H9 (cell line): ENCODE measurements at regions not wholly inside any gene's neighbourhood (a gene's known extent, or its start where the extent isn't known, plus 50 kb on each side); places are given as distances from the start of the nearest gene placed in this dataset.
A peak's percentile ranks its signal among the peaks of the same experiment; 100 is the strongest.

Source experiments
- DNase-seq: peaks from one replicate; pipeline ENCODE4 v3.0.0-alpha.2; 2017
- H2AFZ ChIP-seq: one replicate; pipeline ENCODE4 v1.6.1; 2013; ENCODE audit warnings: mild to moderate bottlenecking, low read length, control low read depth, moderate library complexity
- H2AK5ac ChIP-seq: 2 replicates; pipeline ENCODE4 v1.6.1; 2013; ENCODE audit warnings: low read length, control low read depth, mixed read lengths; ENCODE audit not compliant: insufficient read length
- H2BK120ac ChIP-seq: one replicate; pipeline ENCODE4 v1.6.1; 2013; ENCODE audit warnings: low read depth, mild to moderate bottlenecking, low read length, control low read depth, inconsistent platforms; ENCODE audit not compliant: poor library complexity, severe bottlenecking
- H2BK12ac ChIP-seq: 2 replicates; pipeline ENCODE4 v1.6.1; 2013; ENCODE audit warnings: low read length, control low read depth, mixed read lengths, low read depth; ENCODE audit not compliant: insufficient read length
- H2BK15ac ChIP-seq: 2 replicates; pipeline ENCODE4 v1.6.1; 2013; ENCODE audit warnings: low read depth, low read length, control low read depth
- H2BK20ac ChIP-seq: one replicate; pipeline ENCODE4 v1.6.1; 2013; ENCODE audit warnings: low read depth, mild to moderate bottlenecking, low read length, control low read depth, inconsistent platforms; ENCODE audit not compliant: poor library complexity, severe bottlenecking
- H2BK5ac ChIP-seq: 2 replicates; pipeline ENCODE4 v1.6.1; 2013; ENCODE audit warnings: low read length, control low read depth, mixed read lengths; ENCODE audit not compliant: insufficient read length
- H3K14ac ChIP-seq: 2 replicates; pipeline ENCODE4 v1.6.1; 2013; ENCODE audit warnings: low read length, control low read depth; ENCODE audit not compliant: insufficient read depth
- H3K18ac ChIP-seq: 2 replicates; pipeline ENCODE4 v1.6.1; 2013; ENCODE audit warnings: low read depth, mild to moderate bottlenecking, mixed read lengths, low read length, control low read depth; ENCODE audit not compliant: insufficient read length
- H3K23ac ChIP-seq: 2 replicates; pipeline ENCODE4 v1.6.1; 2013; ENCODE audit warnings: low read length, control low read depth, mixed read lengths, low read depth; ENCODE audit not compliant: insufficient read length
- H3K23me2 ChIP-seq: 2 replicates; pipeline ENCODE4 v1.6.1; 2013; ENCODE audit warnings: low read depth, mild to moderate bottlenecking, mixed read lengths, low read length, control low read depth; ENCODE audit not compliant: insufficient read length, poor library complexity, severe bottlenecking
- H3K27ac ChIP-seq: 2 replicates; pipeline ENCODE4 v1.5.1; 2013; ENCODE audit warnings: low read length, control low read depth, mixed read lengths, low read depth; ENCODE audit not compliant: insufficient read length
- H3K27me3 ChIP-seq: 2 replicates; pipeline ENCODE4 v1.6.1; 2013; ENCODE audit warnings: low read length, control low read depth, inconsistent platforms; ENCODE audit not compliant: insufficient read depth
- H3K4ac ChIP-seq: 2 replicates; pipeline ENCODE4 v1.6.1; 2013; ENCODE audit warnings: low read depth, mild to moderate bottlenecking, control low read depth, inconsistent platforms, low read length, moderate library complexity
- H3K4me1 ChIP-seq: 2 replicates; pipeline ENCODE4 v1.6.1; 2013; ENCODE audit warnings: low read length, control low read depth, inconsistent platforms; ENCODE audit not compliant: insufficient read depth
- H3K4me2 ChIP-seq: 2 replicates; pipeline ENCODE4 v1.6.1; 2013; ENCODE audit warnings: low read length, control low read depth, mixed read lengths; ENCODE audit not compliant: insufficient read length, insufficient read depth
- H3K56ac ChIP-seq: 2 replicates; pipeline ENCODE4 v1.6.1; 2013; ENCODE audit warnings: low read depth, mild to moderate bottlenecking, mixed read lengths, low read length, control low read depth; ENCODE audit not compliant: insufficient read length
- H3K79me1 ChIP-seq: 2 replicates; pipeline ENCODE4 v1.6.1; 2013; ENCODE audit warnings: low read depth, mild to moderate bottlenecking, moderate library complexity, low read length, control low read depth, inconsistent platforms; ENCODE audit not compliant: insufficient read depth, poor library complexity, severe bottlenecking
- H3K79me2 ChIP-seq: 2 replicates; pipeline ENCODE4 v1.6.1; 2013; ENCODE audit warnings: low read length, control low read depth, inconsistent platforms; ENCODE audit not compliant: insufficient read depth
- H3K9ac ChIP-seq: 2 replicates; pipeline ENCODE4 v1.6.1; 2013; ENCODE audit warnings: low read length, control low read depth, mixed read lengths; ENCODE audit not compliant: insufficient read length; ENCODE audit errors: extremely low read depth
- H3K9me3 ChIP-seq: one replicate; pipeline ENCODE4 v1.6.1; 2013; ENCODE audit warnings: low read depth, low read length, inconsistent platforms; ENCODE audit not compliant: control insufficient read depth
- H3T11ph ChIP-seq: one replicate; pipeline ENCODE4 v1.6.1; 2013; ENCODE audit warnings: mild to moderate bottlenecking, low read length, control low read depth, inconsistent platforms
- H4K20me1 ChIP-seq: one replicate; pipeline ENCODE4 v1.6.1; 2013; ENCODE audit not compliant: control insufficient read depth, insufficient read length, insufficient read depth
- H4K5ac ChIP-seq: 2 replicates; pipeline ENCODE4 v1.6.1; 2013; ENCODE audit warnings: low read depth, mild to moderate bottlenecking, mixed read lengths, low read length, control low read depth; ENCODE audit not compliant: insufficient read length
- H4K8ac ChIP-seq: replicated peaks from 2 replicates; pipeline ENCODE4 v1.6.1; 2013; ENCODE audit warnings: low read length, control low read depth, mixed read lengths, low read depth; ENCODE audit not compliant: insufficient read length
- H4K91ac ChIP-seq: 2 replicates; pipeline ENCODE4 v1.6.1; 2013; ENCODE audit warnings: low read depth, mild to moderate bottlenecking, moderate library complexity, mixed read lengths, low read length, control low read depth; ENCODE audit not compliant: insufficient read length
- H3K27ac Mint-ChIP-seq, 3 experiments: 2 replicates in 2 of 3; 3 replicates in 1 of 3; pipeline ENCODE4 v1.8.0; 2020 to 2021; ENCODE audit warnings: mixed read lengths in 3 of 3, mild to moderate bottlenecking in 1 of 3, moderate library complexity in 1 of 3
- H3K27me3 Mint-ChIP-seq: 2 replicates; pipeline ENCODE4 v1.8.0; 2021; ENCODE audit warnings: low read depth, mild to moderate bottlenecking, moderate library complexity, mixed read lengths
- H3K36me3 Mint-ChIP-seq, 3 experiments: 2 replicates in 2 of 3; 3 replicates in 1 of 3; pipeline ENCODE4 v1.8.0; 2020 to 2021; ENCODE audit warnings: low read depth in 3 of 3, mixed read lengths in 3 of 3; ENCODE audit not compliant: insufficient read depth in 1 of 3
- H3K4me1 Mint-ChIP-seq, 2 experiments: 2 replicates each; pipeline ENCODE4 v1.8.0; 2020; ENCODE audit warnings: mixed read lengths in 2 of 2
- H3K4me3 Mint-ChIP-seq, 2 experiments: 2 replicates in 1 of 2; 3 replicates in 1 of 2; pipeline ENCODE4 v1.8.0; 2020 to 2021; ENCODE audit warnings: mild to moderate bottlenecking in 2 of 2, mixed read lengths in 2 of 2, moderate library complexity in 1 of 2
- H3K9me3 Mint-ChIP-seq, 2 experiments: 2 replicates in 1 of 2; 3 replicates in 1 of 2; pipeline ENCODE4 v1.8.0; 2020; ENCODE audit warnings: mild to moderate bottlenecking in 2 of 2, mixed read lengths in 2 of 2, moderate library complexity in 1 of 2
- CTCF ChIP-seq: fragments of 200-600 bp; sonication (generic); conservative IDR thresholded peaks from 3 replicates; pipeline ENCODE4 v1.8.0; 2021; ENCODE audit warnings: antibody characterized with exemption, mild to moderate bottlenecking
- WGBS: extraction: QIAGEN DNeasy Blood & Tissue Kit; methylation state at CpG from one replicate; pipeline ENCODE4 v1.1.7; 2013; ENCODE audit warnings: missing lambda C conversion rate, low lambda C conversion rate, mixed read lengths; ENCODE audit not compliant: insufficient read length; ENCODE audit errors: extremely low coverage; 5-methylcytosine and 5-hydroxymethylcytosine counted together

GRCh38 chr3:173253471-173253870 is 112.4 kb upstream of the SPATA16 start:
- Histone ChIP-seq H4K91ac (no peak overlapping the region), H3K9ac (no peak overlapping the region), H2BK5ac (no peak overlapping the region), H3K79me2 (no peaks in the 10 kb centered on the region), H2BK20ac (no peak overlapping the region), H3K56ac (no peak overlapping the region), H2BK120ac (no peak overlapping the region), H3K23me2 (no peaks in the 10 kb centered on the region), H3K79me1 (no peaks in the 10 kb centered on the region), H3K14ac (no peak overlapping the region), H3K4ac (no peak overlapping the region), H3K23ac (no peak overlapping the region), H3K4me1 (no peaks in the 10 kb centered on the region; the same call in 1 of the 2 replicates), H3K4me2 (no peak overlapping the region), H3K18ac (no peak overlapping the region), H4K8ac (no peak overlapping the region), H4K5ac (no peak overlapping the region), H3K9me3 (no peaks in the 10 kb centered on the region), H3K27me3 (no peaks in the 10 kb centered on the region), H2BK15ac (no peak overlapping the region), H3T11ph (no peak overlapping the region), H2AFZ (no peak overlapping the region), H4K20me1 (no peaks in the 10 kb centered on the region), H2BK12ac (no peak overlapping the region), H2AK5ac (no peak overlapping the region), H3K27ac (no peak overlapping the region)
- Mint-ChIP-seq H3K4me3 (no peak overlapping the region), H3K9me3 (peaks cover 0 to 10% of the 10 kb centered on the region in 2 experiments; a peak in 3 of 5 replicates), H3K27me3 (no peaks in the 10 kb centered on the region; the same call in 1 of the 2 replicates), H3K4me1 (peaks cover 10 to 18% of the 10 kb centered on the region in 2 experiments), H3K27ac (no peak overlapping the region; a peak in 1 of 7 replicates), H3K36me3 (peaks cover 0 to 11% (median 8%) of the 10 kb centered on the region in 3 experiments; a peak in 5 of 7 replicates)
- WGBS, result no CpG with 5 or more reads among the region's 1 CpG
- TF ChIP-seq CTCF, result no peak
- DNase-seq, result peak; percentile 53
